AG09309 (cell line): ENCODE measurements at regions not wholly inside any gene's neighbourhood (a gene's known extent, or its start where the extent isn't known, plus 50 kb on each side); places are given as distances from the start of the nearest gene placed in this dataset.
"Not testable (repeated sequence)": the region's sequence is repeated elsewhere in the genome, so short reads cannot be mapped to it uniquely, and the experiment has no call there.

Experiments
- DNase-seq: peaks from one replicate; pipeline ENCODE4 v3.0.0-alpha.2; 2010; ENCODE audit warnings: low read depth
- H3K4me3 ChIP-seq: 2 replicates; pipeline ENCODE4 v1.5.1; 2011; ENCODE audit warnings: mild to moderate bottlenecking, low read depth, low read length, moderate library complexity; ENCODE audit not compliant: control insufficient read depth
- TF ChIP-seq, protein P1 (sequence below): IDR thresholded peaks from 2 replicates; pipeline ENCODE4 v1.5.1; 2011; ENCODE audit warnings: mild to moderate bottlenecking, low read depth, low read length, inconsistent platforms; ENCODE audit not compliant: insufficient read depth, control insufficient read depth; ENCODE audit errors: missing control alignments

GRCh38 chr2:176935543-176936102, 277.0 kb upstream of the HNRNPA3 start:
- DNase-seq: no peak
- TF ChIP-seq, protein P1, sequence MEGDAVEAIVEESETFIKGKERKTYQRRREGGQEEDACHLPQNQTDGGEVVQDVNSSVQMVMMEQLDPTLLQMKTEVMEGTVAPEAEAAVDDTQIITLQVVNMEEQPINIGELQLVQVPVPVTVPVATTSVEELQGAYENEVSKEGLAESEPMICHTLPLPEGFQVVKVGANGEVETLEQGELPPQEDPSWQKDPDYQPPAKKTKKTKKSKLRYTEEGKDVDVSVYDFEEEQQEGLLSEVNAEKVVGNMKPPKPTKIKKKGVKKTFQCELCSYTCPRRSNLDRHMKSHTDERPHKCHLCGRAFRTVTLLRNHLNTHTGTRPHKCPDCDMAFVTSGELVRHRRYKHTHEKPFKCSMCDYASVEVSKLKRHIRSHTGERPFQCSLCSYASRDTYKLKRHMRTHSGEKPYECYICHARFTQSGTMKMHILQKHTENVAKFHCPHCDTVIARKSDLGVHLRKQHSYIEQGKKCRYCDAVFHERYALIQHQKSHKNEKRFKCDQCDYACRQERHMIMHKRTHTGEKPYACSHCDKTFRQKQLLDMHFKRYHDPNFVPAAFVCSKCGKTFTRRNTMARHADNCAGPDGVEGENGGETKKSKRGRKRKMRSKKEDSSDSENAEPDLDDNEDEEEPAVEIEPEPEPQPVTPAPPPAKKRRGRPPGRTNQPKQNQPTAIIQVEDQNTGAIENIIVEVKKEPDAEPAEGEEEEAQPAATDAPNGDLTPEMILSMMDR: no peak
- H3K4me3 ChIP-seq: no peak overlapping the region

- DNase-seq: no peak
- TF ChIP-seq, protein P1: no peak
Observed at GRCh38 chr2:176936410-176936809, 276.2 kb upstream of the HNRNPA3 start.

DNA sequence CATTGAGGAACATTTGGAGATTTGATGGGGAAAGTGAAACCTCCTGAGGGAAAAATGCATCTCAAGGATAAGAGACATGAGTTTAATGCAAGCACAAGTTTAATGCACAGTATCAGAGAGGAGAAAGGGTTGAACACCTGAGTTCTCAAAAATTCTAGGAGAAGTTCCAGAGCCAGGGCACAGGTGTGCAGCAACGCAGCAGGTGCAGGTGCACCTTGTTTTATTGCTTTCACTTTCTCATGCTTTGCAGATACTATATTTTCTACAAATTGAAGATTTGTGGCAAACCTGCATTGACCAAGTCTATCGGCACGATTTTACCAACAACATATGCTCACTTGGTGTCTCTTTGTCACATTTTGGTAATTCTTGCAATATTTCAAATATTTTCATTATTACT, 267.6 kb upstream of the HNRNPA3 start:
- DNase-seq: no peak
- TF ChIP-seq, protein P1: no peak
- no peak overlapping the region for H3K4me3 ChIP-seq

More at GRCh38 chr2:176936410-176936809, 276.2 kb upstream of the HNRNPA3 start:
- H3K4me3 ChIP-seq: no peak overlapping the region

GRCh38 chr2:176947754-176948153, 264.8 kb upstream of the HNRNPA3 start:
- TF ChIP-seq, protein P1: no peak
- DNase-seq: no peak
- H3K4me3 ChIP-seq: no peak overlapping the region

DNA sequence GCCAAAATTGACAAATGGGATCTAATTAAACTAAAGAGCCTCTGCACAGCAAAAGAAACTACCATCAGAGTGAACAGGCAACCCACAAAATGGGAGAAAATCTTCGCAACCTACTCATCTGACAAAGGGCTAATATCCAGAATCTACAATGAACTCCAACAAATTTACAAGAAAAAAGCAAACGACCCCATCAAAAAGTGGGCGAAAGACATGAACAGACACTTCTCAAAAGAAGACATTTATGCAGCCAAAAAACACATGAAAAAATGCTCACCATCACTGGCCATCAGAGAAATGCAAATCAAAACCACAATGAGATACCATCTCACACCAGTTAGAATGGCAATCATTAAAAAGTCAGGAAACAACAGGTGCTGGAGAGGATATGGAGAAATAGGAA, 261.4 kb upstream of the HNRNPA3 start:
- not testable (repeated sequence) for H3K4me3 ChIP-seq, DNase-seq

GRCh38 chr2:176956791-176957190, 255.8 kb upstream of the HNRNPA3 start:
- TF ChIP-seq, protein P1: no peak

DNA sequence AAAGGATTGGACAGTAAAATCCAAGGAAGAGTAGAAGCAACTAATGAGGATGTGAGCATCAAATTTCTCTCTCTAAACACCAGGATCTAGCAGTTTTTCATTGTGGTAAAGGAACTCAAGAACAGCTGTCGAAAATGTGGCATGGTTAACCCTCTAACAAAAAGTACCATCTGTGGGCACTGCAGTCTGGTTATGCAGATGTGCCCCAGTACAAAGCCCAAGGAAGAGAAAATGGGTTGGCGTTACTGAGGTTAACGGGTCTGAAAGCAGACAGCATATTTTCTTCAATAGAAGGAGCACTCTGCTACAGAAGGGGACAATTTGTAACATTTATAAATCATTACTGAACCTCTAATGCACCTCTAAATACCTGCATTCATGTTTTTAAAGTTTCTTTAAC, 253.0 kb upstream of the HNRNPA3 start:
- TF ChIP-seq, protein P1: no peak
- H3K4me3 ChIP-seq: no peak overlapping the region
- no peak for DNase-seq

More at GRCh38 chr2:176956791-176957190, 255.8 kb upstream of the HNRNPA3 start:
- H3K4me3 ChIP-seq: no peak overlapping the region
- no peak for DNase-seq
